RPMI7951 (cell line): ENCODE measurements at regions not wholly inside any gene's neighbourhood (a gene's known extent, or its start where the extent isn't known, plus 50 kb on each side); places are given as distances from the start of the nearest gene placed in this dataset.
"Not testable (repeated sequence)": the region's sequence is repeated elsewhere in the genome, so short reads cannot be mapped to it uniquely, and the experiment has no call there.

Experiments
- DNase-seq: peaks from one replicate; pipeline ENCODE4 v3.0.0-alpha.2; 2012; ENCODE audit warnings: low read depth

GRCh38 chr3:16768956-16769355 is 115.8 kb upstream of the PLCL2 start:
- DNase-seq: peak; percentile 43

DNA sequence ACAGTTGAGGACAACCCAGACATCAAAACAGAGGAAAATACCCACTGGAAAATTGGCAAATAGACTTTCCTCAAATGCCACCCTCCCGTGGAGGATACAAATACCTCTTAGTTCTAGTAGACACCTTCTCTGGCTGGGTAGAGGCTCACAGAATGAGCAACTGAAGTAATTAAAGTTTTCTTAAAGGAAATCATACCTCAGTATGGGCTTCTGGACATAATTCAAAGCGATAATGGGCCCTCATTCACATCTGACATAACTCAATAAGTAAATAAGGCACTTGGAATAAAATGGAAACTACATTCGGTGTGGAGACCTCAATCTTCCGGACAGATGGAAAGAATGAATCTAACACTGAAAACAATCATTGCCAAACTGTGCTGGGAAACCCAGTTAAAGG is 115.2 kb upstream of the PLCL2 start:
- no peak for DNase-seq

- DNase-seq: no peak
Observed at GRCh38 chr3:16770021-16770420, 114.7 kb upstream of the PLCL2 start.

DNA sequence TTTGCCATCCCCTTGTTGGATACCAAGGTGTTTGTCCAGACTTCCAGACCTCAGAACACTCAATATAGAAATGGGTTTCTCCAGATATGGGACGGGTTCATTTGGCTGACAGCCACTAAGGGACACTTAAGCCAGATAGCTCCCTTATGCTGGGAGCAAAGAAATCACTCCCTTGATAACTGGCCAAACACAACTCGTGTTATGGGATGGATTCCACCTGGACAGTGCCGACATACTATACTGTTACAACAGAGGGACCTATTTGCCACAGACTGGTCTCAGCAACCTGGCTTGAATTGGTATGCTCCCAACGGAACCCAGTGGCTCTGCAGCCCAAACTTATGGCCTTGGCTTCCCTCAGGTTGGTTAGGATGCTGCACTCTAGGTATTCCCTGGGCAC is 114.0 kb upstream of the PLCL2 start:
- DNase-seq: no peak

GRCh38 chr3:16773594-16773993 is 111.2 kb upstream of the PLCL2 start:
- not testable (repeated sequence) for DNase-seq

- not testable (repeated sequence) for DNase-seq
Observed at GRCh38 chr3:16774536-16774935, 110.2 kb upstream of the PLCL2 start.

GRCh38 chr3:16784973-16785372 is 99.8 kb upstream of the PLCL2 start:
- DNase-seq: no peak

GRCh38 chr3:16785465-16785864 is 99.3 kb upstream of the PLCL2 start:
- DNase-seq: no peak

- no peak for DNase-seq
Observed at GRCh38 chr3:16788440-16789056, 96.2 kb upstream of the PLCL2 start.

DNA sequence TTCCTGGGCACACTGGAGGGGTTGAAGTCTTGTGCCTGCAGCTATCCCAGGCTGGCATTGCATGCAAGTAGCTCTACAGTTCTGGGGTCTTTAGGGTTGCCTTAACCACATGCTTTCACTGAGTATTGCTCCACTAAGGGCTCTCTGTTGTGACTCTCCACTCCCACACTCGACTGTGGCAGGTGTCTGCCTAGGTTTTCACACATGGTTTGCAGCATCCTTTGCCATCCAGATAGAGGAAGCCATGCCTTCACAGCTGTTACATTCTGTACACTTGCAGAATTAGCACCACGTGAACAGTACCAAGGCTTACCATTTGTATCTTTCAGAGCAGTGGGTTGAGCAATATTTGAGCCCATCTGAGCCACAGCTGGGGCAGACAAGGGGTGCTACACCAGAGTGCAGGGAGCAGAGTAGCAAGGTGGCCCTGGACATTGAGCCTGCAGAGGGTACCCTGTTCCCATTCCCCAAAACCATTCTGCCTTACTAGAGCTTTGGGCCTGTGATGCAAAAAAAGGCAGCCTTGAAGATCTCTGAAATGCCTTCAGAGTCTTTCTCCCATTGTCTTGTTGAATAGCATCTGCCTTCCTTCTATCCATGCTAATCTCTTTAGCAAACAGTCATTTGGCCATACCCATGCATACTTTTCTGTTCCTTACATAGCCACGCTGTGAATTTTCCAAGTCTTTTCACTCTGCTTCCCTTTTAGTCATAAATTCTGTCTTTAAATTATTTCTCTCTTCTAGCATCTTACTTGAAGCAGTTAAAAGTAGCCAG is 95.2 kb upstream of the PLCL2 start:
- DNase-seq: no peak

- DNase-seq: peak; percentile 56
Observed at GRCh38 chr3:16790432-16791400, 94.0 kb upstream of the PLCL2 start.

DNA sequence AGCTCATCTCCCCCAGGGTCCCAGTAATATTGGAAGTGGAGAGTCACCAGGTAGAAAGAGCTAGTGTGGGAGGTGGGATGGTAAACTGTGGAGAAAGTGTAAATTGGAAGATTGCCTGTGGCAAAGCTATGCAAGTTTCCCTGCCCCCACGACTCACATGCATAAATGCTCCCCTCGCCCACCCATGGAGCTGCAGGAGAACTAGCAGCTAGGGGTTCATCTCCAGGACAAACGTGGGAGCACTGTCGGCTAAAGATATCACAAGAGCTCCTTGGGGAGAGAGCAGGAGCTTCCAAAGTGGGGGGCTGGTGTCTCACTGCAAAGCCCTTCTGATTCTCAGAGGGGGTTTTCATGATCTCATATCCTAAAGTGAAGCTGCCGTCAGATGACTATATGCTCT is 91.4 kb upstream of the PLCL2 start:
- DNase-seq: no peak

GRCh38 chr3:16794257-16794656 is 90.5 kb upstream of the PLCL2 start:
- DNase-seq: no peak

DNA sequence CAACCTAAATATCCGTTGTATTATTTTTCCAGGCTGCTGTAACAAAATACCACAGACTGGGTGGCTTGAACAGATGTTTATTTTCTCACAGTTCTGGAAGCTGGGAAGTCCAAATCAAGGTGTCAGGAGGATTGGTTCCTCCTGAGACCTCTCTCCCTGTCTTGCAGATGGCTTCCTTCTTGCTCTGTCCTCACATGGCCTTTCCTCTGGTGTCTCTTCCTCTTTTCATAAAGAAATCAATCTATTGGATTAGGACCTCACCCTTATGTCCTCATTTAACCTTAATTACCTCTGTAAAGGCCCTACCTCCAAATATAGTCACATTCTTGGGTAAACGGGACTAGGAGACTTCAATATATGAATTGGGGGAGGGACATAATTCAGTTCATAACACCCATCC is 89.2 kb upstream of the PLCL2 start:
- DNase-seq: no peak

- no peak for DNase-seq
Observed at GRCh38 chr3:16797831-16798230, 86.9 kb upstream of the PLCL2 start.

DNA sequence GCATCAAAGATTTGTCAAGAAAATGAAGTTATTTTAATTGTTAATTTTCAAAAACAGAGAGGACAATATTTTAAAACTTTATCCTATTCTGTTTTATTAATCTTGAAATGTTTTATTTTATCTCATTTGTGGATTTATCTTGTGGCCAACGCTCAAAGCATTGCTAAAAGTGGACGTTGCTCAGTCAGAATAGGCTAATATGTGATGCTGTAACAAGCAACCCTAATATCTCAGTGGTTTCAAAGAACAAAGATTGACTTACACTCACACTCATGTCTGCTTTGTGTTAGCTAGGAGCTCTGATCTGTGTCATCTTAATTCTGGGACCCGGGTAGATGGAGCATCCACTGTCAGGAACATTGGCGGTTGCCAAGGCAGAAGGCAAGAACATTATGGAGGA is 86.0 kb upstream of the PLCL2 start:
- DNase-seq: no peak

DNA sequence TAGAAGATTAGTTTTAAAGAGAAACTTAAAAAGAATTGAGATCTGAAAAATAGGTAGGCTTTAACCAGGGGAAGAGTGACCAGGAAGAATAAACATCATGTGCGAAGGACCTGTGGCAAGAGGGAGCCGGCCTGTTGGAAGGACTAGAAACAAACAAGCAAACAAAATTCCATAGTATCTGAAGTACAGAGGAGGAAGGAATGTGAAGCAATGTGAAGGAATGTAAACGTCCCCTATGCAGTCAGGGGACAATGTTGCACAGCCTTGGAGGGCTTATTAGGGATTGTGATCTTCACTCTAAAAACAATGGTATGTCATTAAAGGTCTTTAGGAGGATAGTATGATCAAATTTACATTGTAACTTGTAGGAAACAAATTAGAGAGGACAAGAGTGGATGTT is 84.4 kb upstream of the PLCL2 start:
- no peak for DNase-seq

DNA sequence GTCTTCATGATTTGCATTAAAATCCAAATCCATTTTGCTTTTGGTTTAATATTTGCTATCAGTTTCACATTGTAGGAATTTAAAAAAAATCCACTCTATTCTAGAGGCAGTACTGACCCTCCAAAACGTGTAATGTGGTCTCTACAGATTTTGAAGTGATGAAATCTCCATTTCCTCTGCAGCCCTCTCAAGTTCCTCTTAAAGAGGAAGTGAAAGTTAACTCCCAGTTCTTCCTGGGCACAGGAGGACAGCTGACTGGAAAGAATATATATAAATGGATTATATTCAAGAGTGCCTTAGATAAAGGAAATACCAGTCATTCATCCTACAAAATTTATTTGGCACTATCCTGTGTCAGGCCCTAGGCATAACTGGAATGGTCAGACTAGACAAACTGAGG is 83.5 kb upstream of the PLCL2 start:
- peak; percentile 3 for DNase-seq

GRCh38 chr3:16801698-16802097 is 83.1 kb upstream of the PLCL2 start:
- DNase-seq: peak; percentile 44

GRCh38 chr3:16802389-16802788 is 82.4 kb upstream of the PLCL2 start:
- no peak for DNase-seq

DNA sequence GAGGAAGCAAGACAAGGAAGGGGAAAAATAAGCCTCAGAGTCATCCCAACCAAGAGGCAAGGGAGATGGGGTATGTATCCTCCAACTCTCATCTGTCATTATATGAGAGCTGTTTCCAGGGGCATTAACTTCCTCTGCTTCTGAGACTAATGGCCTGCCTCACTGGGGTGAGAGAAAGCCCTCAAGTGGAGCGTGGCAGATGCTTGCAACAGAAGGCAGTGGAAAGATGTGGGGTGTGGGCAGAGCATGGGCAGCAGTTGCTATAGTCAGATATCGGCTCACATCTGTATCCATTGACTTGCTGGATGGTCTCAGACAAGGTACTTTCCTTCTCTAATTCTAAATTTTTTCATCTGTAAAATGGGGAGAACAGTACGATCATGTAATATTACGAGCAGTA is 81.7 kb upstream of the PLCL2 start:
- no peak for DNase-seq

GRCh38 chr3:16807391-16807790 is 77.4 kb upstream of the PLCL2 start:
- peak; percentile 3 for DNase-seq
